Uterus (tissue), 3 donors: ENCODE measurements at regions not wholly inside any gene's neighbourhood (a gene's known extent, or its start where the extent isn't known, plus 50 kb on each side); places are given as distances from the start of the nearest gene placed in this dataset.

Experiments
- DNase-seq, 2 donors: peaks; one replicate each; pipeline ENCODE4 v3.0.0-alpha.2; 2019 to 2020
- H3K27ac ChIP-seq, 2 donors: fragments of 200-600 bp; sonication (generic); 1 replicate in 1 of 2; 2 replicates in 1 of 2; pipeline ENCODE4 v1.5.1; 2016 to 2018
- H3K27me3 ChIP-seq, 2 donors: fragments of 200-600 bp; sonication (generic); one replicate each; pipeline ENCODE4 v1.5.1; 2018 to 2019; ENCODE audit warnings: control low read depth in 1 of 2
- H3K36me3 ChIP-seq, 2 donors: fragments of 200-600 bp; sonication (generic); one replicate each; pipeline ENCODE4 v1.5.1; 2019; ENCODE audit warnings: control low read depth in 1 of 2
- H3K4me1 ChIP-seq, 2 donors: fragments of 200-600 bp; sonication (generic); one replicate each; pipeline ENCODE4 v1.5.1; 2018 to 2019; ENCODE audit warnings: control low read depth in 1 of 2
- H3K4me3 ChIP-seq, 2 donors: fragments of 200-600 bp; sonication (generic); 1 replicate in 1 of 2; 2 replicates in 1 of 2; pipeline ENCODE4 v1.5.1; 2018 to 2019; ENCODE audit warnings: mild to moderate bottlenecking in 1 of 2
- H3K9me3 ChIP-seq, 2 donors: fragments of 200-600 bp; sonication (generic); one replicate each; pipeline ENCODE4 v1.5.1; 2019; ENCODE audit warnings: control low read depth in 1 of 2
- POLR2A ChIP-seq, 2 donors: fragments of 450-650 bp; IDR thresholded peaks; one replicate each; pipeline ENCODE4 v1.6.1; 2016; ENCODE audit warnings: antibody characterized with exemption in 2 of 2, mild to moderate bottlenecking in 1 of 2, moderate library complexity in 1 of 2
- intact Hi-C: fragments of 100-400 bp; cut with DNase I; formaldehyde crosslinking; loops from one replicate; pipeline ENCODE4 v1.15.1; 2023; ENCODE audit warnings: low total_unique reads
- TF ChIP-seq, protein P1 (sequence below), 4 experiments: fragments of 200-600 bp in 2 of 4; fragments of 450-650 bp in 2 of 4; sonication (generic) in 2 of 4; IDR thresholded peaks; one replicate each; pipeline ENCODE4 v1.5.1; 2016 to 2019; ENCODE audit warnings: antibody characterized with exemption in 4 of 4, mild to moderate bottlenecking in 2 of 4, moderate library complexity in 1 of 4
- donor health status: DM: yes; HTN: yes; CAD: no.

DNA sequence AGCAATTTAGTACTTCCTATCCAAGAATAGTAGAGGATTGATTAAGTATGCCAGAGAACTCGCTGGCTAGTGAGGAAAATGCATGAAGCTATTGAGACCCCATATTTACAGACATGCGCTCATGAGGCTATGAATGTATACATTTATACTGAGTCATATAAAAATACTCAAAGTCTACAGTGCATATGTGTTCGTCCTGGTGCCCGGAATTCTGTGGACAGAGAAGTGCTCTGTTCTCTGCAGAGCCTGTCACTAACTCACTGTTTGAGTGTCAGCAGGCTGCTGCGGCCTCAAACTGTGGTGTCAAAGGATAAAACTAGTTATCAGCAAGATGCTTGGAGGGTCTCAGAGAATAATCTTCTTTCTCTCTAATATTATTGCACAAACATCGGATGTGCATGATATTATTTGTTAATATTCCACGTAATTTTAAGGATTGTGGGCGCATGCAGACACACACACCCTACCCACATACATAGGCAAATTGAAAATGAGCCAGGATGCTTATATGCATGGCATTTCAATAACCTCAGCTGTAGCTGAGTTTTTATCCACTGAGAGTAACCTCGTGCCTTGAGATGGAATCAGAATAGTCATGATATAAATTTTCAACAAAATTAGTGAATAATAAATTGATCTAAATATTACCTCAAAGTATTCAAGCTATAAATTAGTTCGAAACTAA lies 50.0 kb upstream of the TSC22D2 start:
- H3K9me3 ChIP-seq: no peaks in the 10 kb centered on the region
- intact Hi-C loops: no loop called here
- no peaks in the 10 kb centered on the region for H3K36me3 ChIP-seq
- H3K27me3 ChIP-seq: no peaks in the 10 kb centered on the region
- TF ChIP-seq, protein P1, sequence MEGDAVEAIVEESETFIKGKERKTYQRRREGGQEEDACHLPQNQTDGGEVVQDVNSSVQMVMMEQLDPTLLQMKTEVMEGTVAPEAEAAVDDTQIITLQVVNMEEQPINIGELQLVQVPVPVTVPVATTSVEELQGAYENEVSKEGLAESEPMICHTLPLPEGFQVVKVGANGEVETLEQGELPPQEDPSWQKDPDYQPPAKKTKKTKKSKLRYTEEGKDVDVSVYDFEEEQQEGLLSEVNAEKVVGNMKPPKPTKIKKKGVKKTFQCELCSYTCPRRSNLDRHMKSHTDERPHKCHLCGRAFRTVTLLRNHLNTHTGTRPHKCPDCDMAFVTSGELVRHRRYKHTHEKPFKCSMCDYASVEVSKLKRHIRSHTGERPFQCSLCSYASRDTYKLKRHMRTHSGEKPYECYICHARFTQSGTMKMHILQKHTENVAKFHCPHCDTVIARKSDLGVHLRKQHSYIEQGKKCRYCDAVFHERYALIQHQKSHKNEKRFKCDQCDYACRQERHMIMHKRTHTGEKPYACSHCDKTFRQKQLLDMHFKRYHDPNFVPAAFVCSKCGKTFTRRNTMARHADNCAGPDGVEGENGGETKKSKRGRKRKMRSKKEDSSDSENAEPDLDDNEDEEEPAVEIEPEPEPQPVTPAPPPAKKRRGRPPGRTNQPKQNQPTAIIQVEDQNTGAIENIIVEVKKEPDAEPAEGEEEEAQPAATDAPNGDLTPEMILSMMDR (IDR thresholded peaks at IDR 0.05): no peak
- TF ChIP-seq POLR2A (IDR thresholded peaks at IDR 0.05): no peak
- no peak overlapping the region for H3K4me3 ChIP-seq
- no peaks in the 10 kb centered on the region for H3K4me1 ChIP-seq
- no peak overlapping the region for H3K27ac ChIP-seq
- no peak for DNase-seq

DNA sequence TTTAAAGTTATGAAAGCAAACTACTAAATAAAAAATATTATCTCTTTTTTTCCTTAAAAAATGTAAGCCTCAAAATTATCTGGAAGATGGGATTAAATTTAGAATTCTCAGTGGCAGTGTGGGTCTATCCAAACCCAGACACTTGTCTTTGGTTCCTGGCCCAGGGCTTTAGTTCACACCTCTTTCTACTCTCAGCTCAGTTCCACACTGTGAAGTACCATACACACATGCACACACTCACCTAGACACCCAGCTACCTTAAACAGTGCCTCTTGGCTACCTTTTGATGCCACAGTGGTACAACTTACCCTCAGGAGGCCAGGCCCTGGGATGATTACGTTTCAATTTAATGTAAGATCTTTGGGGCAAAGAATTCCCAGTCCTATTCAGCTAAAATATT lies 51.0 kb upstream of the TSC22D2 start:
- Histone ChIP-seq H3K27me3 (no peaks in the 10 kb centered on the region), H3K36me3 (no peaks in the 10 kb centered on the region), H3K27ac (no peak overlapping the region), H3K4me3 (no peak overlapping the region), H3K9me3 (no peaks in the 10 kb centered on the region), H3K4me1 (no peaks in the 10 kb centered on the region)
- intact Hi-C loops: no loop called here
- DNase-seq: no peak
- no peak for TF ChIP-seq POLR2A (IDR thresholded peaks at IDR 0.05)
- TF ChIP-seq, protein P1 (IDR thresholded peaks at IDR 0.05): no peak

DNA sequence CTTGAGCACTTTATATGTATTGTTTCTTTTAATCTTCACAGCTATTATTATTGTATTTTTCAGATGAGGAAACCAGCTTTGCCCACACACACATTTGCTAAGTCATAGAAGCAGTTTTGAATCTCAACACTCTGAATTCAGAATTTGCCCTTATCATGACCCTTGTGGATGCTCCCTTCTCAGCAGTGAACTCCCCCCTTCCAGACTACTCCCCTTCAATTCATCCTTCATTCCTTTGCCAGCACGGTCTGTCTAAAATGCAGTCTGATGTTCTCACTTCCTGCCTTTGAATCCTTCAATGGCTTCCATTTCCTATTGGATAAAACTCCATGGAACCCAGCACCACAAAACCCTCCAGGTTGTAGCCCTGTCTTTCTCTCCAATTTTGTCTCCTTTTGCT lies 52.5 kb upstream of the TSC22D2 start:
- no peak for DNase-seq
- Histone ChIP-seq H3K4me3 (no peak overlapping the region), H3K4me1 (no peaks in the 10 kb centered on the region), H3K27me3 (no peaks in the 10 kb centered on the region), H3K36me3 (no peaks in the 10 kb centered on the region), H3K9me3 (no peaks in the 10 kb centered on the region), H3K27ac (no peak overlapping the region)
- intact Hi-C loops: no loop called here
- TF ChIP-seq POLR2A (IDR thresholded peaks at IDR 0.05): no peak
- TF ChIP-seq, protein P1 (IDR thresholded peaks at IDR 0.05): no peak

DNA sequence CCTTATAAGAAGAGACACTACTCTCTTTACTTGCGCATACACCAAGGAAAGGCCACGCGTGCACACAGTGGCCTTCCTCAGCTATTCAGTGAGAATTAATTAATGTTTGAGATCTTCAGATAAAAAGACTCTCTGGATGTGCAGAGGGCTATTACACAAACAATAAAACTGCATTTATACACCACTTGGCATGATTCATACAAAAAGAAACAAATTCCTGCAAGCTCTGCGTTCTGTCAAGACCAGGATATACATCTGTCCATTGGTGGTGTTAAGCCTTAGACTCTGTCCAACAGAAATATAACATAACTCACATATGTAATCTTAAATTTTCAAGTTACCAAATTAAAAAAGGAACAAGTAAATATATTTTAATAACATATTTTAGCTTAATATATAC lies 55.2 kb upstream of the TSC22D2 start:
- DNase-seq: no peak
- no peaks in the 10 kb centered on the region for H3K36me3 ChIP-seq
- H3K4me1 ChIP-seq: no peaks in the 10 kb centered on the region
- intact Hi-C loops: no loop called here
- TF ChIP-seq, protein P1 (IDR thresholded peaks at IDR 0.05): no peak
- TF ChIP-seq POLR2A (IDR thresholded peaks at IDR 0.05): no peak
- no peak overlapping the region for H3K27ac ChIP-seq
- H3K9me3 ChIP-seq: no peaks in the 10 kb centered on the region
- no peak overlapping the region for H3K4me3 ChIP-seq
- H3K27me3 ChIP-seq: no peaks in the 10 kb centered on the region

DNA sequence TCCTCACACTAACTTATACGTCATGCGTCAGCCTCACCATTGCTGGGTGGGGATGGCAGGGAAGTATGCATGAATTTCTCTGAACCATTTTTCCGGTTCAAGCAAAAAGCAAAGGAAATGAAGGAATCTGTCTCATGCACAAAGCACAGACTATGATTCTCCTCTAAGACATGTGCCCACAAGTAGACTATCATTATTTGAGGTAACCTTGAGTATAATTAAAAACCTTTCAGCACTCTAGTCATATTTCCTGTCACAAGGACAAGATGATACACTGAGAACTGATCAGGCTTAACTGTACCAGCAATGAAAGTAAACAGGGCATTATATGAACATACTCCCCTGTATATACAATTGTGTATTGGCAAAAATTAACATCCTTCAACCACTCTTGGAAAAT lies 56.7 kb upstream of the TSC22D2 start:
- no peaks in the 10 kb centered on the region for H3K9me3 ChIP-seq
- H3K4me1 ChIP-seq: no peaks in the 10 kb centered on the region
- intact Hi-C loops: no loop called here
- H3K27ac ChIP-seq: no peak overlapping the region
- TF ChIP-seq, protein P1 (IDR thresholded peaks at IDR 0.05): no peak
- TF ChIP-seq POLR2A (IDR thresholded peaks at IDR 0.05): no peak
- no peaks in the 10 kb centered on the region for H3K36me3 ChIP-seq
- H3K27me3 ChIP-seq: no peaks in the 10 kb centered on the region
- no peak overlapping the region for H3K4me3 ChIP-seq
- DNase-seq: no peak
